D341Med (cell line): ENCODE measurements at regions not wholly inside any gene's neighbourhood (a gene's known extent, or its start where the extent isn't known, plus 50 kb on each side); places are given as distances from the start of the nearest gene placed in this dataset.
"Not testable (repeated sequence)": the region's sequence is repeated elsewhere in the genome, so short reads cannot be mapped to it uniquely, and the experiment has no call there.

Experiments
- DNase-seq: peaks from one replicate; pipeline ENCODE4 v3.0.0; 2012; ENCODE audit warnings: low spot score

DNA sequence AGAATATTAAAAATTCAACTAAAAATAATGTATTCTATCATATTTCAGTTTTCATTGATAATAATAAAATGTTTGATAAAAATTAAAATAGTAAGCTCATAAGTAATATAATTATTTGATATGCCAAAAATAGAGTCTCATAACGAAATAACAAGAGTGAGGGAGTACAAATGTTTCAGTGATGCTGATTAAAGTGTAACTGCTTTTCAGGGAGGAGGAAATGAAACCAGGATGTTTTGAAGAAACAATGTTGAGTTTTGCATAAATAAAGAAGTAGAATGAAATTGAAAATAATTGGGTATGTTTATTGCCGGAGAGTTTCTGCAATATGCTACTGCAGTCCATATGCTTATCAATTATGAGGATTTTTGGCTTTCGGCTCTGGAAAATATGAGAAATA is 1159.8 kb upstream of the ADGRL2 start:
- no peak for DNase-seq

DNA sequence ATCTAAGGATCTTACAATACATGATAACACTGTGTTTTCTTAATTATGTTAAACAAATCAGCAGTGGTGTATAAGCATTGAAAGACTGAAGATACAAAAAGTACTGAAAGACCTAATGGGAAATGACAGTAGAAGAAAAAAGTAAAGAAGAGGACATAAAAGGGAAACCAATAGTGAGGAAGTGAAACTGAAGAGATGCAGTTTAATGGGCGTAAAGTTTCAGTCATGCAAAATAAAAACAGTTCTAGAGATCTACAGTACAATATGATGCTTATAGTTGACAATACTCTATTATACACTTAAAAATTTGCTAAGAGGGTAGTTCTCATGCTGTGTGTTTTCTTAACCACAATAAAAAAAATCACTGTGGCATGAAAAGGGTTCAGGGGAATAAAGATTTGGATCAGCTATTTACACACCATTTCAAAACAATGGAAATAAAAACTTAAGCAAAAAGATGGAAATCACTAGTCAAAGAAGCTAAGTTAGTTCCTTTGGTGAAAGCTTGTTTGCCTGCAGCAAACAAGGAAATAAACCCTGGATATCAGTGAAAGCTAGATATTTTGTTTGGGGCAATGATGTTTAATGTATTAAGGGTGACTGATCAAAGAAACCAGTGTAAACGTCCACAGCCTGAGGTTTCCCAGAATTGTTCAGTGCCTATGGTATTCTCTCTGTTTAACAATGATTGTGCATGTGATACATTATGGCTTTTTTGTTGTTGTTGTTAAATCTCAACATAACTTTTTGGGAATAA is 1160.8 kb upstream of the ADGRL2 start:
- no peak for DNase-seq

DNA sequence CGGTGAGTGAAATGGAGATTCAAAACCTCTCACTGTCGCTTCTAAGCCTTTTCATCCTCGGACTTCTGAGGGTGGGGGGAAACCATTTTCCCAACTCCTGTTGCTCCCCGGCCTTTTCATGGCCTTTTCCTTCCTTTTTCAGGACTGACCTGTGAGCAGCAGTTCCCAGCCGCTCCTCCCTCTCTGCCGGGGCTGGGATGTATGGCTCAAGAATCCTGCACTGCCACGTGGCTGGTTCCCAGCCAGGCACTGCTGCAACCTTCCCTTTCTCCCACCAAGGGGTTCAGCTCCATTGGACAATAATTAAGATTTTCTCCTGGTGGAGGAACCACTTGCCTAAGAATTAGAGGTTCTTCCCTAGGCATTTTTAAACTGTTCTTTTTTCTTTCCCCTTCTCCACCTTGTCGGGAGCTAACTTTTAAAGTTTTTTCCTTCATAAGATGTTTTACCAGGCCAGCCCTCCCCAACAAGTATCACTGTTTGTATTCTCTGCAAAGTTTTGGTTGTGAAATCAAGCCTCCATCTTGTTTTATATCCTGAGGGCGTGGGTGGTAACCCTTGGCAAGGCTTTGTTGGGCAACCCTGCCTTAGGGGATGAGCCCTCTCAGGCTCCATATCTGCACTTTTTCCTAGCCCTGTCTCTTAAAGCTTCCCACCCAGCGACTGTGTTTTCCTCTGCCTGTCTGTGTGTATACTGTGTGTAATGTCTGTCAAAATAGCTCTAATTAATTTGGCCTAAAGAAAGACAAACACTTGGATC is 1166.6 kb upstream of the ADGRL2 start:
- no peak for DNase-seq

DNA sequence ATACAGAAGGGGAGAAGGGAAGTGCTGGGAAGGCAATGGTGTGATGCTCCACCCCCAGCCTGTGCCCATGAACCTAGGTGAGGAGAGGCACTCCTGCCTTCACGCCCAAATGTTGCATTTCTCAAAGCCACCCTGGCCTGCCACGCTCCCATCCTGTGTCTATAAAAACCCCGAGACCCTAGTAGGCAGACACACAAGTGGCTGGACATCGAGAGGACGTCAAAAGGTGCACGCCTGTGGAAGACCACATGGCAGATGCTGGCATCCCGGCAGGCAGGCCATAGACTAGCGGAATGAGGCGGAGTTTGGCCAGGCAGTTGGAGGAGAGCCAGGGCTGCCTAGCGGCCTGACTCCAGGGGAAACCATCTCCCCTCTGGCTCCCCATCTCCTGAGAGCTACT is 1168.5 kb upstream of the ADGRL2 start:
- no peak for DNase-seq

GRCh38 chr1:80629304-80629837 is 1171.4 kb upstream of the ADGRL2 start:
- no peak for DNase-seq

- no peak for DNase-seq
Measured at GRCh38 chr1:80624682-80625081, 1176.1 kb upstream of the ADGRL2 start.

- DNase-seq = no peak
Measured at GRCh38 chr1:80607064-80607463, 1193.7 kb upstream of the ADGRL2 start.

DNA sequence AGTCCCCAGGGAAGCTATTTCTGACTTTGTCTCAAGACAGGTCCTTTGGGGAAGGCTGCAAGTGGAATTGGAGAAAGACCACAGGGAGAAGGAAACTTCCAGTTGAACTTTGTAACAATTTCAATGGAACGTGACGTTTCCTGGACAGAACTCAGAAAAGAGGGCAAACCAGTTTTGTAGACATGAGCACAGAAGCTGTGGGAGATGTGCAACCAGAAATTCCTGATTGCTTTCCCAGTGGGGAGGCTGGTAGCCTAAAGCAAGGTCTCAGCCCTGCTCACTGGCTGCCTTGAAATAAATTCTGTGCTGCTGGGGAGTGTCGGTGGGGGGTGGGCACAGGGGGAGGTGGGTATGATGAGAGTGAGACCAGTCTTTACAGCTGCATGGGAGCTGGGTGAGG is 1206.7 kb upstream of the ADGRL2 start:
- no peak for DNase-seq

- no peak for DNase-seq
Measured at GRCh38 chr1:80593197-80593596, 1207.5 kb upstream of the ADGRL2 start.

- no peak for DNase-seq
Measured at GRCh38 chr1:80582980-80583379, 1217.8 kb upstream of the ADGRL2 start.

DNA sequence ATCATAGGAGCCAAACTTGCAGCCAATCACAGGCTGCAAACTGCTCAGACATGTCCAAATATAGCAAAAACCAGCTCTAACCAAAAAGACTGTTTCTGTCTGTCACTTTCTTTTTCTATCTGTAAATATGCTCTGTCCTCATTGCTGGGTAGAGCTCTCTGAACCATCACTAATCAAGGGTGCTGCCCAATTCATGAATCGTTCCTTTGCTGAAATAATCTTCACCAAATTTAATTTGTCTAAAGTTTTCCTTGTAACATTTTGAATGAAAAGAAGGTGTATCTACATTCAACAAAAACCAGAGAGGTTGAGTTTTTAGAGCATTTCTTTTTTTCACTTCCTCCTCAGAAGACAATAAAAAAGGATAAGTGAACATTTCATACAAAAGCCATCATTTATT is 1221.7 kb upstream of the ADGRL2 start:
- DNase-seq = no peak

DNA sequence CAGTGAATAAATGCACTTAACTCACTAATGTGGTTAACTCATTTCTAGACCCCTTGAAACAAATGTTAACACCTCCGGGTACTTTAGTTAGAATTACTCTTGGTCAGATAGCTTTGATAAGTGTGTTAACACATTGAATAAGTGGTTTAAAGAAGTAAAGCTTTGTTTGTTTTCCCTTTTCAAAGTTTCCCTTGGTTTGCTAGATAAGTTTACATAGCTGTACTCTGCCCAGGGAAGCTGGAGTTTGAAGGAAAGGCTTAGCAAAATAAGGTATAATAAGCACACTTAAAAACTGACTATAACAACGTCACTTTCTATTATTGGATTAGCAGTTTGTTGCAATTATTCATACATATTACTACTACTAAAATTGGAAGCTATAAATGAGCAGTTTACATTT is 1233.9 kb upstream of the ADGRL2 start:
- DNase-seq = no peak

DNA sequence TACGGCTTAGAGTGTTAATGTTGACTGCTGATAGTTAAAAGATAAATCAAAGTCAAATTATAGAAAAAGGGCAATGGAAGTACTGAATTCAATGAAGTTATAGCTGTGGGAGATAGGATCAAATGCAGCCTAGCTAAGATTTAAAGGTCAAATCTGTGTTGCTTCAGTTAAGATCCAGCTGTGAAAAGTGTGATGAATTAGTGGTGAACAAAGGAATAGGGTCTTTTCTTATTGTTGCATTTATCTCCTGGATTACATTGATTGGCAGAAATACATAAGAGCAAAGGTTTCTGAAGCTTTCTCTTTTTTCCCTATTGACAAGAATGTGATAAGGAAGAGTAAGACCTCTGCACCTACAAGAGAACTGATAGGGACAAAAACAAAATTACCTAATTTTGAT is 1234.6 kb upstream of the ADGRL2 start:
- DNase-seq = no peak

DNA sequence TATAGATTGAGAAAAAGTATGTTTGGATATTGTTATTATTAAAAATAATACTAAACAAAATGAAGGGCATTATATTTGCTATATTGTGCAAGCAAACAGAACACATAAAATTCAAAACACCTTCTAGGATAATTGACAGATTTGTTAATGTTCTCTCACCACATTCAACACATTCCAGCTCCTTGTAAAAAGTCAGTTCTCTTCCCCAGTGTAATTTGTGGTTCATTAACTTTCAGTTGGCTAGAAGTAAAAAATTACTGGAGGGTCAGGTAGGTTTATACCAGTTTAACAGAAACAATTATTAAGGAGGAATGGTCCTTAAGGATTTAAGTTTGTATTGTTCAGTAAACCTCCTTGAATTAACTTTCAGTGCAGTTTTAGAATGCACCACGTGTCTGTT is 1235.3 kb upstream of the ADGRL2 start:
- DNase-seq = no peak

DNA sequence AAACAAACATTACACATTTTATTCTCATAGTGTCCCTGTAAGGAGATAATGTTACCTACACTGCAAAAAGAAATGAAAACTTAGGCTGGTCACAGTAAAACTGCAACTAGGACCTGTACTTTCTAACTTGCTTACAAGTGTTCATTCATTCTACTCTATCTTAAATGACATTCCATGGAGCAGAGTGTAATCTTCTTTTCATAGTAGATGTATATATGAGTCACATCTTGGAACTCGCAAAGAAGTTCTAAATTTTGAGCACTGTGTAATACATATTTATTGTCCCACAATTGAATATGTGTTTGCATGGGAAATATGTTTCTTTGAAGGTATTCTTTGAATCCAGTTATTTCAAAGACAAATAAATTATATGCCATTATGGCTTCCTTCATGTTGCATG is 1258.5 kb upstream of the ADGRL2 start:
- no peak for DNase-seq

GRCh38 chr1:80540596-80540995 is 1260.1 kb upstream of the ADGRL2 start:
- DNase-seq = no peak

- no peak for DNase-seq
Measured at GRCh38 chr1:80540149-80540548, 1260.6 kb upstream of the ADGRL2 start.

- not testable (repeated sequence) for DNase-seq
Measured at GRCh38 chr1:80539298-80539697, 1261.4 kb upstream of the ADGRL2 start.

DNA sequence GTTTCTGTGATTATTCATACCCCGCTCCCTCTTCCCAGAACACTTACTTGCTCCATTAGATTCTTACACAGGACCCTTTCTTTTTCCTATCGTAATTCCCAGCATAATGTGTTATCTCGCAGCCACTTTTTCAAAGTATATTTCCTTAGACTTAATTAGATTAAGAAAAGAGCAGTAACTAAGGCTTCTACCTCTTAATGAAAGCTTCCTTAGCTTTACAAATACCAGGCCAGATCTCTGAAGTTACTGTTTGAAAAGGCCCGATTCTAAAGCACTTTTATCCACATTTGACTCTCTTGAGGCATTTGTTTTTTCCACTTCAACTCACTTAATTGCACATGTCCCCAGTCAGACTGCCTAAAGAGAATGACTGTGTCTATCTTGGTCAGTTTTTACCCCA is 1264.3 kb upstream of the ADGRL2 start:
- DNase-seq = no peak

- no peak for DNase-seq
Measured at GRCh38 chr1:80535466-80535865, 1265.3 kb upstream of the ADGRL2 start.

- DNase-seq = no peak
Measured at GRCh38 chr1:80534606-80535360, 1266.0 kb upstream of the ADGRL2 start.

GRCh38 chr1:80533775-80534334 is 1266.9 kb upstream of the ADGRL2 start:
- no peak for DNase-seq
